ENCODE measurements at regions not wholly inside any gene's neighbourhood (a gene's known extent, or its start where the extent isn't known, plus 50 kb on each side); places are given as distances from the start of the nearest gene placed in this dataset.
"Not testable (repeated sequence)": the region's sequence is repeated elsewhere in the genome, so short reads cannot be mapped to it uniquely, and the experiment has no call there.

DNA sequence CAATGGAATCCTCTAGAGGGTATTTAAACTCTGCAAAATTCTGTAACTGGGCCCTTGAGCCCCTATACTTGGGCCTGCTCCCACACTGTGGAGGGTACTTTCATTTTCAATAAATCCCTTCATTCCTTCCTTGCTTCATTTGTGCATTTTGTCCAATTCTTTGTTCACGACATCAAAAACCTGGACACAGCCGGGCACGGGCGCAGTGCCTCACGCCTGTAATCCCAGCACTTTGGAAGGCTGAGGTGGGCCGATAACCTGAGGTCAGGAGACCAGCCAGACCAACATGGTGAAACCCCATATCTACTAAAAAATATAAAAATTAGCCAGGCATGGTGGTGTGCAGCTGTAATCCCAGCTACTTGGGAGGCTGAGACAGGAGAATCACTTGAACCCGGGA is 714.9 kb upstream of the NOVA1 start:
- not testable (repeated sequence) for H3K36me3 ChIP-seq (ENCODE audit: control insufficient read depth in 2 of 2, insufficient read depth in 2 of 2, low read length in 1 of 2); H3K27me3 ChIP-seq (ENCODE audit: control insufficient read depth in 1 of 2, insufficient read depth in 2 of 2, low read length in 2 of 2); H3K27ac ChIP-seq (ENCODE audit: low read depth in 2 of 2, low read length in 1 of 2); H3K4me3 ChIP-seq (ENCODE audit: low read depth in 1 of 2, low read length in 2 of 2); H3K9me3 ChIP-seq (ENCODE audit: control insufficient read depth in 2 of 2, insufficient read depth in 1 of 2, low read depth in 1 of 2, low read length in 1 of 2); H3K4me1 ChIP-seq (ENCODE audit: control insufficient read depth in 2 of 2, insufficient read depth in 2 of 2, low read length in 1 of 2)
- 96 to 97% methylated on average over 7 of the region's 7 CpGs for WGBS, 2 donors

DNA sequence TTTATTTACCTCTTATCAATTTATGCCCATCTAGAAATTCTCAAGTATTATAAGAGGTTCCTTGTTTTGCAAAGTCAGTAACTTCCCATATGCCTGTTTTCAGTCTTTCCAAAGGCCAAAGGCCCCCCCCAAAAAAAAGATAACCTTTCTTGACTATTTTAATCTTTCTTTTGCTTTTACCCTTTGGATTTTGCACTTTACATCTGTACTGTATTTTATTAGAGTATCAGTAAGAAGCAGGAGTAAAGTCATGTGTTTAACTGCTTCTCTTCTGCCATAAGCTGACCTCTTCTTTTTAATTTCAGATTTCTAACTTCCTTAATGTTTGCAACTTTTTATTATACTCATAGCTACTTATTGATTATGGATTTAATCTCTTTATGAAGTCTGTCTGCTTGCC is 716.4 kb upstream of the NOVA1 start:
- Histone ChIP-seq H3K9me3 (ENCODE audit: control insufficient read depth in 2 of 2, insufficient read depth in 1 of 2, low read depth in 1 of 2, low read length in 1 of 2) (no peaks in the 10 kb centered on the region), H3K4me1 (ENCODE audit: control insufficient read depth in 2 of 2, insufficient read depth in 2 of 2, low read length in 1 of 2) (no peaks in the 10 kb centered on the region), H3K36me3 (ENCODE audit: control insufficient read depth in 2 of 2, insufficient read depth in 2 of 2, low read length in 1 of 2) (no peaks in the 10 kb centered on the region), H3K27ac (ENCODE audit: low read depth in 2 of 2, low read length in 1 of 2) (no peak overlapping the region), H3K27me3 (ENCODE audit: control insufficient read depth in 1 of 2, insufficient read depth in 2 of 2, low read length in 2 of 2) (no peaks in the 10 kb centered on the region), H3K4me3 (ENCODE audit: low read depth in 1 of 2, low read length in 2 of 2) (no peak overlapping the region)

DNA sequence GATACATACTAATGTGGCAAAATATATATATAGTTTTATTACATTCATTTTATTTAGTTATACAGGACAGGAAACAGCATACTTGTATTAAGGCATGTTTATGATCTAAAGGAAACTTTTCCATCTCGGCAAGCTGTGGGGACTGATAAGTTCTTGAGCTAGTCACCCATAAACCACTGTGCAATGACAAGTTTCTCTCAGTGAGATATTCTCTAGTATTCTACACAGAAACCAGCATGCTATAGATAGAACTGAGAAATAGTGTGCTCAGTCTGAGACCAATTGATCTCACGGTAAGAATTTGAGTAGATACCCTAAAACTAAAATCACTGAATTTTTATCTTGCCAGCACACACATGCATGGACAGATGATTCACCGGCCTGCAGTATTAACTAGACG is 717.6 kb upstream of the NOVA1 start:
- Histone ChIP-seq H3K36me3 (ENCODE audit: control insufficient read depth in 2 of 2, insufficient read depth in 2 of 2, low read length in 1 of 2) (no peaks in the 10 kb centered on the region), H3K4me1 (ENCODE audit: control insufficient read depth in 2 of 2, insufficient read depth in 2 of 2, low read length in 1 of 2) (no peaks in the 10 kb centered on the region), H3K9me3 (ENCODE audit: control insufficient read depth in 2 of 2, insufficient read depth in 1 of 2, low read depth in 1 of 2, low read length in 1 of 2) (no peaks in the 10 kb centered on the region), H3K27me3 (ENCODE audit: control insufficient read depth in 1 of 2, insufficient read depth in 2 of 2, low read length in 2 of 2) (no peaks in the 10 kb centered on the region), H3K27ac (ENCODE audit: low read depth in 2 of 2, low read length in 1 of 2) (no peak overlapping the region), H3K4me3 (ENCODE audit: low read depth in 1 of 2, low read length in 2 of 2) (no peak overlapping the region)
- 81 to 85% methylated on average over 4 of the region's 4 CpGs for WGBS, 2 donors

DNA sequence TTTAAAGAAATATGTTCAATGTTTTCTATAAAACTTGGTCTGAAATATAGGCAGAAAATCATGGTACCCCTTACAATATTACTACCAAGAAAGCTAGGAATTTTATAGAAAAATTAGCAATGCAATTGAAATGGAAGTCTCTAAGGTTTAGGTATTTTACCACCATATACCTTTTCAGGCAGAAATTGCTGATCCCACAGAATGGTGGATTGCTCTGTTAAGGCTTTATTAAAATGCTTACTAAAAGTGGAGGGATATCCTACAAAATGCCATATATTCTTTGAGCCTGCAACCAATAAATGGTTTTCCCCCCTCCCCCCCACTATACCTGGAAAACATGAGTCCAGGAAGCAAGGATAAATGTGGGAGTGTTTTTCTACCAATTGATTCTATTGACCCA is 718.1 kb upstream of the NOVA1 start:
- H3K9me3 ChIP-seq (ENCODE audit: control insufficient read depth in 2 of 2, insufficient read depth in 1 of 2, low read depth in 1 of 2, low read length in 1 of 2), result no peaks in the 10 kb centered on the region
- no peaks in the 10 kb centered on the region for H3K27me3 ChIP-seq (ENCODE audit: control insufficient read depth in 1 of 2, insufficient read depth in 2 of 2, low read length in 2 of 2)
- H3K4me1 ChIP-seq (ENCODE audit: control insufficient read depth in 2 of 2, insufficient read depth in 2 of 2, low read length in 1 of 2), result no peaks in the 10 kb centered on the region
- no peak overlapping the region for H3K4me3 ChIP-seq (ENCODE audit: low read depth in 1 of 2, low read length in 2 of 2)
- H3K36me3 ChIP-seq (ENCODE audit: control insufficient read depth in 2 of 2, insufficient read depth in 2 of 2, low read length in 1 of 2), result no peaks in the 10 kb centered on the region
- no peak overlapping the region for H3K27ac ChIP-seq (ENCODE audit: low read depth in 2 of 2, low read length in 1 of 2)

DNA sequence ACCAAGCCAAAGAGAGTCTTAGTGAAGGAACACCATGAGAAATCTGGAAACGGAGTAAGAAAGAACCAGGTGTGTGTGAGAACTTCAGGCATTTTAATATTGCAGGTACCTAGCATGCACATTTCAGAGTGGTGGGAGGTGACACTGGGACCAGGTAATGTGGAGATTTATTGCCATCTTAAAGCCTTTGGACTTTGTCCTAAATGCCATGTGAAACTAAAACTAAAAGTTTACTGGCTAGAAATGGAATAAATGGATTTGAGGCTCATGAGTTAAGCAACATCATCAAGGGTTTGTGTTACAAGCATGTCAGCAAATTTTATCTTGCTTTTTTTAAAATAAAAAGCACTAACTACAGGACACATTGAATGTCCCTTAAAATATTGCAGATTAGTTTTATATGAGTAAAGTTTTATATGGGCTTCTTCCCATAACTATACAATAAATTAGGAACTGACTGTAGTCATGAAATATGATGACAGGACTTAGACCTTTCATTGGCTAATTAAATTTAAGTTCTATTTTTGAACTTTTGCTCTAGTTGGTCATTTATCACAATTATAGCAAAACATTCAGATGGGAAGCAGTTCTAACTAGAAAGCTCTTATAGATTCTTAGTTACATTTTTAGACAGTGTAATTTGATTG is 721.1 kb upstream of the NOVA1 start:
- Histone ChIP-seq H3K9me3 (ENCODE audit: control insufficient read depth in 2 of 2, insufficient read depth in 1 of 2, low read depth in 1 of 2, low read length in 1 of 2) (no peaks in the 10 kb centered on the region), H3K27ac (ENCODE audit: low read depth in 2 of 2, low read length in 1 of 2) (no peak overlapping the region), H3K4me3 (ENCODE audit: low read depth in 1 of 2, low read length in 2 of 2) (no peak overlapping the region), H3K27me3 (ENCODE audit: control insufficient read depth in 1 of 2, insufficient read depth in 2 of 2, low read length in 2 of 2) (no peaks in the 10 kb centered on the region), H3K4me1 (ENCODE audit: control insufficient read depth in 2 of 2, insufficient read depth in 2 of 2, low read length in 1 of 2) (no peaks in the 10 kb centered on the region), H3K36me3 (ENCODE audit: control insufficient read depth in 2 of 2, insufficient read depth in 2 of 2, low read length in 1 of 2) (no peaks in the 10 kb centered on the region)
- 71 to 83% methylated on average over 1 of the region's 1 CpG for WGBS, 2 donors

DNA sequence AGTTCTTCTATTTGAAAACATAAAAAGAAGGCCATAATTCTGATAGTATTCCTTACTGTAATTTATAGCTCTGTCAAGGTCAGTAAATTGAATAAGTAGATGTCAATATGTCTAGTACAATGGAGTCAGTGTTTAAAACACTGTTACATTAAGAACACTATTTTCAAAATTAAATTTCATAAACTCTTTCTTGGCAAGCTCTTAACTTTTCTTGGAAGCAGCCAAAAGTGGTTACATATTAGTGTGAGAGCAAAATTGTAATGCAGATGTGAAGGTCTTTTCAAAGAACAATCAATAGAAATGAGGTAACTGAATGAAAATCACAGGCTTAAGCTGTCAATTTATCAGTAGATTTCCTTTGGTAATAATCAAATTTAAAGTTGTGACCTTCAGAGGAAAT is 722.4 kb upstream of the NOVA1 start:
- H3K9me3 ChIP-seq (ENCODE audit: control insufficient read depth in 2 of 2, insufficient read depth in 1 of 2, low read depth in 1 of 2, low read length in 1 of 2), result no peaks in the 10 kb centered on the region

DNA sequence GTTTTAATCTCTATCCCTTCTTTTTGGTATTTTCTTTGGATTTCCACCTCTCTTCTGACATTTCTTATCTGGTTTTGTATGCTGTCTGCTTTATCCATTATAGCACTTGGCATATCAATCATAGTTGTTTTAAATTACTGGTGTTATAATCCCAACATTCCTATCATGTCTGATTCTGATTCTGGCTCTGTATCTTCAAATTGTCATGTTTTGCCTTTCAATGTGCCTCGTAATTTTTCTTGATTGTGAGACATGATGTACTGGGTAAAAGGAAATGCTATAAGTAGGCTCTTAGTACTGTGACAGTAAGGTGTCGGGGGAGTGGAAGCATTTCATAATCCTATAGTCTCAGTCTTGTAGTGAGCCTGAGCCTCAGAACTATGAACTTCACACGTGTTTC is 729.3 kb upstream of the NOVA1 start:
- 48 to 60% methylated on average over 3 of the region's 3 CpGs for WGBS, 2 donors
- H3K4me1 ChIP-seq (ENCODE audit: control insufficient read depth in 2 of 2, insufficient read depth in 2 of 2, low read length in 1 of 2), result no peaks in the 10 kb centered on the region
- H3K27ac ChIP-seq (ENCODE audit: low read depth in 2 of 2, low read length in 1 of 2), result no peak overlapping the region
- no peaks in the 10 kb centered on the region for H3K27me3 ChIP-seq (ENCODE audit: control insufficient read depth in 1 of 2, insufficient read depth in 2 of 2, low read length in 2 of 2)
- H3K4me3 ChIP-seq (ENCODE audit: low read depth in 1 of 2, low read length in 2 of 2), result no peak overlapping the region
- no peaks in the 10 kb centered on the region for H3K36me3 ChIP-seq (ENCODE audit: control insufficient read depth in 2 of 2, insufficient read depth in 2 of 2, low read length in 1 of 2)
- H3K9me3 ChIP-seq (ENCODE audit: control insufficient read depth in 2 of 2, insufficient read depth in 1 of 2, low read depth in 1 of 2, low read length in 1 of 2), result no peaks in the 10 kb centered on the region

More for the DNA sequence above, 722.4 kb upstream of the NOVA1 start:
- Histone ChIP-seq H3K36me3 (ENCODE audit: control insufficient read depth in 2 of 2, insufficient read depth in 2 of 2, low read length in 1 of 2) (no peaks in the 10 kb centered on the region), H3K27me3 (ENCODE audit: control insufficient read depth in 1 of 2, insufficient read depth in 2 of 2, low read length in 2 of 2) (no peaks in the 10 kb centered on the region), H3K4me1 (ENCODE audit: control insufficient read depth in 2 of 2, insufficient read depth in 2 of 2, low read length in 1 of 2) (no peaks in the 10 kb centered on the region), H3K4me3 (ENCODE audit: low read depth in 1 of 2, low read length in 2 of 2) (no peak overlapping the region), H3K27ac (ENCODE audit: low read depth in 2 of 2, low read length in 1 of 2) (no peak overlapping the region)

DNA sequence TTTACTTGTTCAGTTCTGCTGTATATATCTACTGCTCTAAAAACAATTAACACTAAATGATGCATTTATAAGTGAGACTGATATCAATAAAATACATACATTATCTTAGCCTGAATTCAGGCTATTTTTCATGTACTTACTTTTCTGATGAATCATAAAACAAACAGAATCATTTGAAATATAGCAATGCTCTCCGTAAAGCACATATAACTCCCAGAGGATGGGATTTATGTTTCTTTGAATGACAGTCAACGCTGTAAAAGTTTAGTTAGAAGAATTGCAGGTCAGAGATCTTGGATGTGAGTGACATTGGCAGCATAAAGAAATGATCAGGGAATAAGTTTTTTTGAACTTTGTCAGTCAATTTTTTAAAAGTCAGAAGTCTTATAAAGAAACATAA is 740.2 kb upstream of the NOVA1 start:
- Histone ChIP-seq H3K4me1 (ENCODE audit: control insufficient read depth in 2 of 2, insufficient read depth in 2 of 2, low read length in 1 of 2) (no peaks in the 10 kb centered on the region), H3K36me3 (ENCODE audit: control insufficient read depth in 2 of 2, insufficient read depth in 2 of 2, low read length in 1 of 2) (no peaks in the 10 kb centered on the region), H3K4me3 (ENCODE audit: low read depth in 1 of 2, low read length in 2 of 2) (no peak overlapping the region), H3K9me3 (ENCODE audit: control insufficient read depth in 2 of 2, insufficient read depth in 1 of 2, low read depth in 1 of 2, low read length in 1 of 2) (no peaks in the 10 kb centered on the region), H3K27me3 (ENCODE audit: control insufficient read depth in 1 of 2, insufficient read depth in 2 of 2, low read length in 2 of 2) (no peaks in the 10 kb centered on the region), H3K27ac (ENCODE audit: low read depth in 2 of 2, low read length in 1 of 2) (no peak overlapping the region)
- WGBS, 2 donors, result 48 to 64% methylated on average over 2 of the region's 2 CpGs

DNA sequence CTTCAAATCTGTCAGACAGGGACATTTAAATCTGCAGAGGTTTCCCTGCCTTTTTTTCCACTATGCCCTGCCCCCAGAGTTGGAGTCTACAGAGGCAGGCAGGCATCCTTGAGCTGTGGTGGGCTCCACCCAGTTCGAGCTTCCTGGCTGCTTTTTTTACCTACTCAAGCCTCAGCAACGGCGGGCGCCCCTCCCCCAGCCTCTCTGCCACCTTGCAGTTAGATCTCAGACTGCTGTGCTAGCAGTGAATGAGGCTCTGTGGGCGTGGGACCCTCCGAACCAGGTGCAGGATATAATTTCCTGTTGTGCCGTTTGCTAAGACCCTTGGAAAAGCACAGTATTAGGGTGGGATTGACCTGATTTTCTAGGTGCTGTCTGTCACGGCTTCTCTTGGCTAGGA is 765.2 kb upstream of the NOVA1 start:
- H3K4me3 ChIP-seq (ENCODE audit: low read depth in 1 of 2, low read length in 2 of 2); H3K36me3 ChIP-seq (ENCODE audit: control insufficient read depth in 2 of 2, insufficient read depth in 2 of 2, low read length in 1 of 2); H3K27ac ChIP-seq (ENCODE audit: low read depth in 2 of 2, low read length in 1 of 2); H3K4me1 ChIP-seq (ENCODE audit: control insufficient read depth in 2 of 2, insufficient read depth in 2 of 2, low read length in 1 of 2); H3K9me3 ChIP-seq (ENCODE audit: control insufficient read depth in 2 of 2, insufficient read depth in 1 of 2, low read depth in 1 of 2, low read length in 1 of 2); H3K27me3 ChIP-seq (ENCODE audit: control insufficient read depth in 1 of 2, insufficient read depth in 2 of 2, low read length in 2 of 2): not testable (repeated sequence)
- WGBS, 2 donors, result 81 to 82% methylated on average over 8 of the region's 8 CpGs

DNA sequence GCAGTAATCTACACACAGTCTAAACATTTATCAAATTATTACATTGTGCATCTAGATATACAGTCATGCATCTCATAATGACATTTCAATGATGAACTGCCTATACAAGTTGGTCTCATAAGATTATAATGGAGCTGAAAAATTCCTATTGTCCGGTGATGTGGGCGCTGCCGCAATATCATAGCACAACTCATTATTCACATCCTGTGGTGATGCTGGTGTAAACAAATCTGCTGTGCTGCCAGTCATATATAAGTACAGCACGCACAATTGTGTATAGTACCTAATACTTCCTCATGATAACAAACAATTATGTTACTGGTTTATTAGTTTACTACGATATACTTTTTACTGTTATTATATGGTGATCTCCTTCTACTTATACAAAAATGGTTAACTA is 768.8 kb upstream of the NOVA1 start:
- Histone ChIP-seq H3K4me3 (ENCODE audit: low read depth in 1 of 2, low read length in 2 of 2) (no peak overlapping the region), H3K27ac (ENCODE audit: low read depth in 2 of 2, low read length in 1 of 2) (no peak overlapping the region), H3K36me3 (ENCODE audit: control insufficient read depth in 2 of 2, insufficient read depth in 2 of 2, low read length in 1 of 2) (no peaks in the 10 kb centered on the region), H3K4me1 (ENCODE audit: control insufficient read depth in 2 of 2, insufficient read depth in 2 of 2, low read length in 1 of 2) (no peaks in the 10 kb centered on the region), H3K27me3 (ENCODE audit: control insufficient read depth in 1 of 2, insufficient read depth in 2 of 2, low read length in 2 of 2) (no peaks in the 10 kb centered on the region), H3K9me3 (ENCODE audit: control insufficient read depth in 2 of 2, insufficient read depth in 1 of 2, low read depth in 1 of 2, low read length in 1 of 2) (no peaks in the 10 kb centered on the region)
- WGBS, 2 donors, result 81 to 87% methylated on average over 5 of the region's 5 CpGs

All from esophagus (tissue), 2 donors.